ENCODE measurements at regions not wholly inside any gene's neighbourhood (a gene's known extent, or its start where the extent isn't known, plus 50 kb on each side); places are given as distances from the start of the nearest gene placed in this dataset.

- no peak for DNase-seq
Measured at GRCh38 chr3:194281766-194282165, 69.4 kb downstream of the CPN2 start.

GRCh38 chr3:194282436-194283122, 68.5 kb downstream of the CPN2 start:
- DNase-seq, result no peak

GRCh38 chr3:194283221-194284006, 67.7 kb downstream of the CPN2 start:
- no peak for DNase-seq

- DNase-seq, result no peak
Measured at GRCh38 chr3:194284351-194284750, 66.8 kb downstream of the CPN2 start.

- no peak for DNase-seq
Measured at GRCh38 chr3:194285024-194285849, 65.9 kb downstream of the CPN2 start.

GRCh38 chr3:194285850-194286197, 65.3 kb downstream of the CPN2 start:
- no peak for DNase-seq

- DNase-seq, result no peak
Measured at GRCh38 chr3:194286375-194287146, 64.6 kb downstream of the CPN2 start.

GRCh38 chr3:194287374-194287773, 63.8 kb downstream of the CPN2 start:
- DNase-seq, result no peak

GRCh38 chr3:194287977-194288706, 63.0 kb downstream of the CPN2 start:
- no peak for DNase-seq

All from activated naive CD4-positive, alpha-beta T cell treated with anti-CD3 and anti-CD28 coated beads, Interleukin-2, amount 50 U/mL, for 16 hours (primary cell).